GM19328 (cell line): ENCODE measurements at regions not wholly inside any gene's neighbourhood (a gene's known extent, or its start where the extent isn't known, plus 50 kb on each side); places are given as distances from the start of the nearest gene placed in this dataset.
"Not testable (repeated sequence)": the region's sequence is repeated elsewhere in the genome, so short reads cannot be mapped to it uniquely, and the experiment has no call there.

Experiments
- ATAC-seq: cut with Tn5 transposase; IDR thresholded peaks from one replicate; pipeline ENCODE4 v1.9.1; 2021; ENCODE audit warnings: mild to moderate bottlenecking, moderate library complexity; ENCODE audit not compliant: unreplicated experiment

- ATAC-seq: no peak
Observed at GRCh38 chr11:80745416-80745815, 1304.6 kb upstream of the TENM4 start.

DNA sequence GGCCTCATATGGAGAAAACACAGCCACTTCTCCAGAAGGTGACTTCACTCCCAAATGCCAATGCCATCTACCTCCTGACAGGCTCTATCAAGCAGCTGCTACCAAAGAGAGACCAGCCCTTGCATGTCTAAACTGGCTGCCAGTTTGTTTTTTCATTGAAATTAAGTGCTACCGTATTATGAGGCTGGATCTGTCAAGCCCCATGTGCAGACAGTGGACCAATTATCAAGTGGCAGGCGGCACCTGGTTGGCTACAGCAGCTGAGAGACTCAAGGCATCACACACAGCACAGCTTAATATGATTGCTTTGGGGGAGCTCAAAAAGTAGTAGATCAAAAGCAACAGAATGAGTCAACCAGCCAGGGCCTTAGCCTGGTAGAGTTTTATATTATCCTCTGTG, 1293.0 kb upstream of the TENM4 start:
- no peak for ATAC-seq

DNA sequence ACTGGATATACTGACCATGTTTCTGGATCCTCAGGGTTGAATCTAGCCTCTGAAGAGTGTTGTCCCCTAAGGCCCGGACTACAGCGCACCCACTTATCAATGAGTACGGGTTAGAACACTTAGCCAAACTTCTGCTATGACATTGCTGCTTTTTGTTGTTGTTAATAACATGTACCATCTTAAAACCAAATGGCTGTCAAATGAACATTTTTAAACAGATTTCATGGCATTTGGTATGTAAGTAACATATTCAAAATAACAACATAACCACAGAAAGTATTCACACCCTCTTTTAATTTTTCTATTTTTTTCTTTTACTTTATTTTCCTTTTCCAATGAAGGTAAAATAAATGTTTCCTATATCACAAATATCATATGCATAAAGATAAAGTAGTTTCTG, 1292.5 kb upstream of the TENM4 start:
- no peak for ATAC-seq

DNA sequence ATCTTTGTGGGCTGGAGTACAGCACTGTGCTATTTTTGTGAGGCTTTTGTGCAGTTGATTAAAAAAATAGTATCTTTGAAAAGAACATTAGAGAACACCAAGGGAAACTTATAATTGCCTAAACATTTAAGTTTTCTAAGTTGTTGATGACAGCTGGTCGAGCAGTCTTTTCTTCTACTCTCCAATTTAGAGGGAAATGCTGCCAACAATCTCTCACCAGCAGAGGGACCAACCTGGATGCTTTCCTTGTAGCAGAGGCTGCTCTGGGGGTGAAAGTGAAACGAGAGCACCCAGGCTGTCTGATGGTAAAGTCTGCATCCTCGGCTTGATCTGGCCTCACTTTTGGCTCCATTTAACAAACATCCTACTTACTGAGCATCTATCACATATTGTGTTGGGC, 1286.5 kb upstream of the TENM4 start:
- no peak for ATAC-seq

GRCh38 chr11:80726236-80726635, 1285.4 kb upstream of the TENM4 start:
- ATAC-seq: no peak

GRCh38 chr11:80724366-80724765, 1283.5 kb upstream of the TENM4 start:
- no peak for ATAC-seq

- no peak for ATAC-seq
Observed at GRCh38 chr11:80722629-80723028, 1281.8 kb upstream of the TENM4 start.

DNA sequence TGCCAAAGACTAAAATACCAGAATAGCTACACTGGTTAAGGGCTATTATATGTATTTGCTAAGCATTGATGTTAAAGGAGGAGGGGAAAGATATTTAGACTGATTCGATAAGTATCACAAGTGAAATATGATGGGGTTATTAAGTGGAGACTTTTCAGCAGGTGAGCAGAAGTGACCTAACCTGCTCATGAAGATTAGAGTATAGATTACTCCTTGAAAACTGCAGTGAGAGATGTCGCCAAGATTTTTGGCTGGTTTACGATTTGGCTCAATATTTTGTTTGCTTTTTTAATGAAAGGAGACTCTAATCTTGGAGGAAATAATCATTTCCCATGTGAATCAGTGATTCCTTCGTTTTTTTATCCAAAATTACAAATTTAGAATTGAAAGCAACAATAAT, 1279.5 kb upstream of the TENM4 start:
- ATAC-seq: no peak

GRCh38 chr11:80719292-80719646, 1278.4 kb upstream of the TENM4 start:
- no peak for ATAC-seq

DNA sequence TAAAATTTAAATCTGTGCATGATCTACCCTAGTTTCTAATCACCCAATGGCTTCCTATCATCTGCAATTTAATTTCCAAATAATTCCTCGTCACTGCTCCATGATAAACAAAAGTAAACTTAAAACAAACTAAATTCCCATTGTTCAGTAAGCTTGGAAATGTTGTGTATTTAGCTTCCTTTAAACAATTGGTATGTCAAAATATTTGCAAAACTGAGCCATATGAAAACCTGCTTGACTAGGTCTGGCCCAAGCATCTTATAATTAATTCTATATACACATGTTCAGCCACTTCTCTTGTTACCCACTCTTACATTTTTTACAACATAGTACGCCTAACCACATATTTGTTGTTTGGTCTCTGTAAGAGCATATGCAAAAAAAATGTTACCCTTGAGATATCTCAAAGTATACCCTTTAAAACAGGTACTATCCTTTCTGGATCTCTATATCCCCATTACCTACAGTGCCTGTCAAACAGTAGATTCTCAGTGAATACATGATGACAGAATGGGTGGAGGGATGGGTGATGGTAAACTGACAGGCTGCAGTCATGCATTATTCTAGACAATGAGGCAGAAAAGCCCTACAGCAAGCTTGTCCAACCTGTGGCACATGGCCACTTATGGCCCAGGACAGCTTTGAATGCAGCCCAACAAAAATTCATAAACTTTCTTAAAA, 1277.9 kb upstream of the TENM4 start:
- no peak for ATAC-seq

GRCh38 chr11:80702264-80702663, 1261.4 kb upstream of the TENM4 start:
- ATAC-seq: no peak

GRCh38 chr11:80700386-80700785, 1259.6 kb upstream of the TENM4 start:
- ATAC-seq: no peak

DNA sequence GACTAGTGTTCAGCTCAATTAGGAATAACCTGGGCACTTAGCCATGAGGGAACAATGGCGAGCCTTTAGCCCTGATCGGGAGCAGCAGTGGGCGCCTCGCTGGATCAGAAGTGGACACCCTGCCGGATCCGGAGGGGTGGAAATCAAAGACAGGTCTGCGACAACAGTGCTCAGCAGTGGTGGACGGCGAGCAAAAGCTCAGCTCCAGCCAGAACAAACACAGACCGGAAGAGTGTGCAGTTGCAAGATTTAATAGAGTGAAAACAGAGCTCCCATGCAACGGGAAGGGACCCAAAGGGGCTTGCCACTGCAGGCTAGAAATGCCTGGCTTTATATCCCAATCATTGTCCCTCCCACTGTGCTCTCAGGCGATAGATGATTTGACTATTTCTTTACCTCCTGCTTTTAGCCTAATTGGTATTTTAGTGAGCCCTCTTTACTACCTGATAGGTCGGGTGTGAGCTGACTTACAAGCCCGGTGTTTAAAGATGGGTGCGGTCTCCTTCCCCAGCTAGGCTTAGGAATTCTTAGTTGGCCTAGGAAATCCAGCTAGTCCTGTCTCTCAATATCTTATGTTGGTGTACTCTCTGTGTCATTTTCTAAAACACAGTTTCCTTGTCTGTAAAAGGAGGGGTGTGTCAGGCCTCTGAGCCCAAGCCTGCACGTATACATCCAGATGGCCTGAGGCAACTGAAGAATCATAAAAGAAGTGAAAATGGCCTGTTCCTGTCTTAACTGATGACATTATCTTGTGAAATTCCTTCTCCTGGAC, 1258.8 kb upstream of the TENM4 start:
- ATAC-seq: not testable (repeated sequence)

GRCh38 chr11:80698637-80699036, 1257.8 kb upstream of the TENM4 start:
- no peak for ATAC-seq

GRCh38 chr11:80694385-80694784, 1253.6 kb upstream of the TENM4 start:
- no peak for ATAC-seq

DNA sequence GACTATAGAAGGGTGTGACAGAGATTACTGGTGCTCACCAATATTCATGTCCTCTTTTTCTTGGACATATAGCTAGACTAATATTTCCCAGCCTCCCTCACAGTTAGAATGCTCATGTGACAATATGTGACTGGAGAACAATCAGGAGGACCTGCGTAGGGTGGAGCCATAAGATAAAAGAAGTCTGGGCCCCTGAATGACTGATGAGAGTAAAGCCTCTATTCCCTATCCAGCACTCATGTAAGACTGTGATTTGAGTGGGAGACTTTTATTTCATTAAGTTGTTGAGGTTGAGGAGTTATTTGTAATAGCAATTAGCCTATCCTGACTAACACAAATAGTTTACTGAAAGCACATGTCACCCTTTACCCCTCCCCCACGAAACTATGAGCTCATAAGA, 1247.1 kb upstream of the TENM4 start:
- ATAC-seq: no peak

- ATAC-seq: no peak
Observed at GRCh38 chr11:80686889-80687288, 1246.1 kb upstream of the TENM4 start.

GRCh38 chr11:80673566-80673965, 1232.7 kb upstream of the TENM4 start:
- ATAC-seq: no peak

DNA sequence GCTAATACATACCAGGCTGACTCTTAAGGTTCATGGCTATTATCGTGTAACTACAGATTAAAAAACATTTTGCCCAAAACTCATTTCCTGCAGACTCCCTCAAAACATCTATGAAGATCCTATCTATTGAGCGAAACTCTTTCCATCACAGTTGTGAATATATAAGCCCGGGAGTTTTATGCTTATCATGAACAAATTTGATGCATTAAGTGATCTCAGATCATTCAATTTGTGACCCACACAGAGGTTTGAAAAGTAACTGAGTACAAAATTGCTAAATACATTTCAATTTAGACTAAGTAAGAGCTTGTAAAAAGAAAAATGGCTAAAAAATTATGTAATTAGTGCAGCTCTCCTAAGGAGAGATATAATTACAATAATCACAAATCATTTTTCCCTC, 1228.8 kb upstream of the TENM4 start:
- ATAC-seq: no peak

DNA sequence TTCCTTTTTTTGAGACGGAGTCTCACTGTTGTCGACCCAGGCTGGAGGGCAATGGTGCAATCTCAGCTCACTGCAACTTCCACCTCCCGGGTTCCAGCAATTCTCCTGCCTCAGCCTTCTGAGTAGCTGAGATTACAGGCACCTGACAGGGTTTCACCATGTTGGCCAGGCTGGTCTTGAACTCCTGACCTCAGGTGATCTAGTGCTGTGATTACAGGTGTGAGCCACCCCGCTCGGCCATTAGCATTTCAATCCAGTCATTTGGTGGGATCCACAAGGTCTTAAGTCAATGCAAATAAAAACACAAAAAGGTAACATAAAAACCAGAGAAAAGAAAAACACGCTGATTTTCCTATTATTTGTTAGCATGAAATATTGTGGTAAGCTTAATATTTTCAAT, 1227.2 kb upstream of the TENM4 start:
- no peak for ATAC-seq

GRCh38 chr11:80655834-80656233, 1215.0 kb upstream of the TENM4 start:
- no peak for ATAC-seq

GRCh38 chr11:80650966-80651365, 1210.1 kb upstream of the TENM4 start:
- no peak for ATAC-seq

DNA sequence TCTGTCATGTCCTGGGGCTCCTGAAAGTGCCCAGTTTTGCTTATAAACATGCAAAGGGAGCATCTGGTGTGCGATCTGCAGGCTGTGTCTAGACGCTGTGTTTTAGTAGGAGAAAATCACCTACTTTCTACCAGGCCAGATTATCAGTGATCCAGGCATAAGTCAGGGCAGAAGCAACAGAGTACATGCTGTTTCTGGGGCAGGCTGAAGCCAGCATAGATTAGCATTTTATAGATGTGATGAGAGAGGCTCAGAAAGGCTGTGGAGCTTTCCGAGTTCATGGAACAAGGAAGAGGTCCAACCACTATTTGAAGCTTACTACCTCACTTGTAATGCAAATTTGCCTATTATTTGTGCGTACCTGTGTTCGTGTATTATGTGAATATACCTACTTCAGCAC, 1208.4 kb upstream of the TENM4 start:
- ATAC-seq: no peak
